Astrocyte (in vitro differentiated cells and primary cell): ENCODE measurements at regions not wholly inside any gene's neighbourhood (a gene's known extent, or its start where the extent isn't known, plus 50 kb on each side); places are given as distances from the start of the nearest gene placed in this dataset.

Source experiments
- DNase-seq: peaks from one replicate; pipeline ENCODE4 v3.0.0-alpha.2; 2010; ENCODE audit warnings: low read depth
- FAIRE-seq: peaks from 2 replicates; lab custom pipeline; 2011; peaks lifted over from hg19 to GRCh38; lab: Jason Lieb, UNC
- H2AFZ ChIP-seq: 2 replicates; pipeline ENCODE4 v1.6.0; 2012; ENCODE audit warnings: low read depth, low read length, inconsistent platforms
- H3K27ac ChIP-seq: 2 replicates; pipeline ENCODE4 v1.5.1; 2011; ENCODE audit warnings: low read depth, low read length, inconsistent platforms
- H3K27me3 ChIP-seq: 2 replicates; pipeline ENCODE4 v1.6.0; 2011; ENCODE audit warnings: low read length, inconsistent platforms; ENCODE audit not compliant: insufficient read depth
- H3K36me3 ChIP-seq: 2 replicates; pipeline ENCODE4 v1.5.1; 2011; ENCODE audit warnings: low read length, inconsistent platforms; ENCODE audit not compliant: insufficient read depth
- H3K4me1 ChIP-seq: 2 replicates; pipeline ENCODE4 v1.5.1; 2011; ENCODE audit warnings: low read length, inconsistent platforms; ENCODE audit not compliant: insufficient read depth
- H3K4me2 ChIP-seq: 2 replicates; pipeline ENCODE4 v1.6.0; 2012; ENCODE audit warnings: low read length, inconsistent platforms
- H3K4me3 ChIP-seq: 2 replicates; pipeline ENCODE4 v1.5.1; 2011; ENCODE audit warnings: low read depth, mild to moderate bottlenecking, low read length, inconsistent platforms; ENCODE audit not compliant: insufficient read depth
- H3K79me2 ChIP-seq: 2 replicates; pipeline ENCODE4 v1.6.0; 2012; ENCODE audit warnings: mild to moderate bottlenecking, low read length, inconsistent platforms; ENCODE audit not compliant: insufficient read depth
- H3K9ac ChIP-seq: 2 replicates; pipeline ENCODE4 v1.6.0; 2012; ENCODE audit warnings: mild to moderate bottlenecking, low read length, inconsistent platforms
- H3K9me3 ChIP-seq: 2 replicates; pipeline ENCODE4 v1.5.1; 2012; ENCODE audit warnings: low read depth, mild to moderate bottlenecking, low read length, inconsistent platforms; ENCODE audit not compliant: insufficient read depth
- H4K20me1 ChIP-seq: 2 replicates; pipeline ENCODE4 v1.6.0; 2012; ENCODE audit warnings: low read length, inconsistent platforms; ENCODE audit not compliant: insufficient read depth
- H3K27ac Mint-ChIP-seq: one replicate; pipeline ENCODE4 v1.8.0; 2021; ENCODE audit warnings: mild to moderate bottlenecking, mixed read lengths; ENCODE audit not compliant: unreplicated experiment
- H3K27me3 Mint-ChIP-seq: one replicate; pipeline ENCODE4 v1.8.0; 2021; ENCODE audit warnings: low read depth, mixed read lengths; ENCODE audit not compliant: unreplicated experiment
- H3K36me3 Mint-ChIP-seq: one replicate; pipeline ENCODE4 v1.8.0; 2021; ENCODE audit warnings: low read depth, mixed read lengths; ENCODE audit not compliant: unreplicated experiment
- H3K4me1 Mint-ChIP-seq: one replicate; pipeline ENCODE4 v1.8.0; 2021; ENCODE audit warnings: low read depth, mixed read lengths; ENCODE audit not compliant: unreplicated experiment
- H3K4me3 Mint-ChIP-seq: one replicate; pipeline ENCODE4 v1.8.0; 2021; ENCODE audit warnings: mild to moderate bottlenecking, moderate library complexity, mixed read lengths; ENCODE audit not compliant: unreplicated experiment
- H3K9me3 Mint-ChIP-seq: one replicate; pipeline ENCODE4 v1.8.0; 2021; ENCODE audit warnings: mild to moderate bottlenecking, mixed read lengths; ENCODE audit not compliant: unreplicated experiment
- EZH2 ChIP-seq: IDR thresholded peaks from 2 replicates; pipeline ENCODE4 v1.6.1; 2012; ENCODE audit warnings: mild to moderate bottlenecking, low read length, inconsistent platforms; ENCODE audit not compliant: insufficient read depth
- TF ChIP-seq, protein P1 (sequence below): IDR thresholded peaks from 2 replicates; pipeline ENCODE4 v1.5.1; 2011; ENCODE audit warnings: low read depth, mild to moderate bottlenecking, inconsistent platforms, low read length, moderate library complexity; ENCODE audit not compliant: insufficient read depth

DNA sequence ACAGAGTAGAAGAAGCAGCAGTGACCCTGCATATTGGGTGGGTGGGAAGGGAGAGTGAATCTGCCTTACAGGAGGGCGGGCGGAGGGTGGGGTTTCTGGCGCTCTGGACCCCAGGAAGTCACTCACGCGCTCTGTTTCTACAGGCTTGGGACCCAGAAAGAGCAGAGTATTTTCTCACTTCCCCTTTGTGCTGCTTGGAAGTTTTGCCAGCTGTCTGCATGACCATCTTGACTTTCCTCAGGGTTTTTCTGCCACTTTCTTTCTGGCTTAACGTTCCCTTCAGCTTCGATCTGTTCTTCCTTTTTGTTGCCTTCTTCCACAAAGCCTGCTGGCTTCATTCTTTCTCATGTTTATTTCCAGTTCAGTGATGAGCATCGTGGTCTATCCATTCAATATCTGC, 383.1 kb downstream of the GALR1 start:
- Mint-ChIP-seq H3K4me1 (no peaks in the 10 kb centered on the region), H3K27me3 (peaks cover 16% of the 10 kb centered on the region), H3K4me3 (no peak overlapping the region), H3K36me3 (no peaks in the 10 kb centered on the region), H3K9me3 (no peaks in the 10 kb centered on the region), H3K27ac (no peak overlapping the region)
- Histone ChIP-seq H3K27me3 (no peaks in the 10 kb centered on the region), H4K20me1 (no peaks in the 10 kb centered on the region), H3K79me2 (no peaks in the 10 kb centered on the region), H2AFZ (no peak overlapping the region), H3K4me2 (no peak overlapping the region), H3K9ac (no peak overlapping the region), H3K27ac (no peak overlapping the region), H3K4me1 (no peaks in the 10 kb centered on the region), H3K4me3 (no peak overlapping the region), H3K36me3 (no peaks in the 10 kb centered on the region), H3K9me3 (no peaks in the 10 kb centered on the region)
- no peak for FAIRE-seq
- no peak for DNase-seq
- no peak for TF ChIP-seq EZH2
- TF ChIP-seq, protein P1, sequence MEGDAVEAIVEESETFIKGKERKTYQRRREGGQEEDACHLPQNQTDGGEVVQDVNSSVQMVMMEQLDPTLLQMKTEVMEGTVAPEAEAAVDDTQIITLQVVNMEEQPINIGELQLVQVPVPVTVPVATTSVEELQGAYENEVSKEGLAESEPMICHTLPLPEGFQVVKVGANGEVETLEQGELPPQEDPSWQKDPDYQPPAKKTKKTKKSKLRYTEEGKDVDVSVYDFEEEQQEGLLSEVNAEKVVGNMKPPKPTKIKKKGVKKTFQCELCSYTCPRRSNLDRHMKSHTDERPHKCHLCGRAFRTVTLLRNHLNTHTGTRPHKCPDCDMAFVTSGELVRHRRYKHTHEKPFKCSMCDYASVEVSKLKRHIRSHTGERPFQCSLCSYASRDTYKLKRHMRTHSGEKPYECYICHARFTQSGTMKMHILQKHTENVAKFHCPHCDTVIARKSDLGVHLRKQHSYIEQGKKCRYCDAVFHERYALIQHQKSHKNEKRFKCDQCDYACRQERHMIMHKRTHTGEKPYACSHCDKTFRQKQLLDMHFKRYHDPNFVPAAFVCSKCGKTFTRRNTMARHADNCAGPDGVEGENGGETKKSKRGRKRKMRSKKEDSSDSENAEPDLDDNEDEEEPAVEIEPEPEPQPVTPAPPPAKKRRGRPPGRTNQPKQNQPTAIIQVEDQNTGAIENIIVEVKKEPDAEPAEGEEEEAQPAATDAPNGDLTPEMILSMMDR, result no peak

DNA sequence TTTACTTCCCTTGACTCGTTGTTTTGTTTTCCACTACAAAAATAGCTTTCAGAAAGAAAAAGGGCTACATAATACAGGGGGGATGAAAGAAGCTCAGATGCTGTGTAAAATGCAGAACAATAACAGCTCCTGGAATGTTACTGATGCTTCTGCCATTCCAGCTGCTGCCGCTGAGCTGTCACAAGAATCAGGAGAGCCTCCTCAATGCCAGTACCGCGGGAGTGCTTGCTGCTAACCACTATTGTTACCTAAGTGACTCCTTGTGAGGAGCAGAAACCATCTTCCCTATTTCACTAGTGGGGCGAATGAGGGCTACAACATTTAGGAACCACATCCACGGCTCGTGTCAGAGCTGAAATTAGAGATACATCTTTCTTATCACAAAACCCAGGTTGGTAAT, 384.8 kb downstream of the GALR1 start:
- Histone ChIP-seq H3K27me3 (no peaks in the 10 kb centered on the region), H3K79me2 (no peaks in the 10 kb centered on the region), H3K4me2 (no peak overlapping the region), H3K9me3 (no peaks in the 10 kb centered on the region), H3K9ac (no peak overlapping the region), H3K36me3 (no peaks in the 10 kb centered on the region), H3K4me1 (no peaks in the 10 kb centered on the region), H2AFZ (no peak overlapping the region), H4K20me1 (no peaks in the 10 kb centered on the region), H3K4me3 (no peak overlapping the region), H3K27ac (no peak overlapping the region)
- no peaks in the 10 kb centered on the region for H3K9me3 Mint-ChIP-seq
- no peak overlapping the region for H3K4me3 Mint-ChIP-seq
- H3K27ac Mint-ChIP-seq, result no peak overlapping the region
- FAIRE-seq (no peak), DNase-seq (no peak)
- no peaks in the 10 kb centered on the region for H3K4me1 Mint-ChIP-seq
- TF ChIP-seq, protein P1, result no peak
- TF ChIP-seq EZH2, result no peak
- H3K27me3 Mint-ChIP-seq, result peaks cover 24% of the 10 kb centered on the region
- no peaks in the 10 kb centered on the region for H3K36me3 Mint-ChIP-seq

DNA sequence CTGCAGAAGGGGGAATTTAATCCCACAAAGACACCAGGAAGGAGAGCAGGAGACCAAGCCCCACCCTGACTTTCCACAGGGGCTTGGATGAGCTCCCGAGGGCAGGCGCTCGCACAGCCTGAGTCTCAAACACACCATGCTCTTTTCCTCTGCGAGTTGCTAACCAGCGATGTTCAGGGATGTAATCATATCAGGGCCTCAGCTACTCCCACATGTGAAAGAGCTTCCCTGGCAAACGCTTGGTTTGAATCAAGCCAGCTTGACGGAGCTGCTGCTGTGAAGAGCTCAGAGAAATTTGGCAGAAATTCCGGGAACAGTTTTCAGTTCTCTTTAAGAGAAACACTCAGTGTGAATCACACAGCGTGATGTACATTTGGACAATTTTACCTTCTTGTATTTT, 385.8 kb downstream of the GALR1 start:
- Histone ChIP-seq H4K20me1 (no peaks in the 10 kb centered on the region), H3K4me3 (no peak overlapping the region), H3K79me2 (no peaks in the 10 kb centered on the region), H3K9me3 (no peaks in the 10 kb centered on the region), H2AFZ (no peak overlapping the region), H3K36me3 (no peaks in the 10 kb centered on the region), H3K27me3 (no peaks in the 10 kb centered on the region), H3K9ac (no peak overlapping the region), H3K27ac (no peak overlapping the region), H3K4me1 (no peaks in the 10 kb centered on the region), H3K4me2 (no peak overlapping the region)
- Mint-ChIP-seq H3K27me3 (peaks cover 21% of the 10 kb centered on the region), H3K4me3 (no peak overlapping the region), H3K9me3 (peaks cover under 1% of the 10 kb centered on the region), H3K4me1 (no peaks in the 10 kb centered on the region), H3K36me3 (no peaks in the 10 kb centered on the region), H3K27ac (no peak overlapping the region)
- TF ChIP-seq EZH2, result no peak
- TF ChIP-seq, protein P1, result no peak
- DNase-seq (no peak), FAIRE-seq (no peak)
